ENCODE measurements at regions not wholly inside any gene's neighbourhood (a gene's known extent, or its start where the extent isn't known, plus 50 kb on each side); places are given as distances from the start of the nearest gene placed in this dataset.
"Not testable (repeated sequence)": the region's sequence is repeated elsewhere in the genome, so short reads cannot be mapped to it uniquely, and the experiment has no call there.

- Histone ChIP-seq H3K4me3 (no peak overlapping the region), H3K9me3 (no peaks in the 10 kb centered on the region), H3K27me3 (no peaks in the 10 kb centered on the region), H3K27ac (replicated peaks in 1 of 4) (no peak overlapping the region), H3K36me3 (no peaks in the 10 kb centered on the region), H3K4me1 (peaks cover 0 to 27% (median 18%) of the 10 kb centered on the region in 4 donors)
- WGBS = 79% methylated on average over 6 of the region's 6 CpGs
- no peak for TF ChIP-seq POLR2A (IDR thresholded peaks at IDR 0.05; ENCODE audit: low read depth)
- no peak for TF ChIP-seq POLR2AphosphoS5 (IDR thresholded peaks at IDR 0.05)
- TF ChIP-seq CTCF (IDR thresholded peaks at IDR 0.05) = no peak
- no peak for TF ChIP-seq EP300 (IDR thresholded peaks at IDR 0.05)
- DNase-seq (ENCODE audit: extremely low spot score) = no peak
- intact Hi-C loops (cut with DNase I) = loop anchor here (5.0 kb wide), 3 partner anchors 35 to 720 kb away; no protein-coding TSS in a partner anchor
These were observed 287.1 kb upstream of the G2E3 start for GRCh38 chr14:30271811-30272323.

GRCh38 chr14:30272848-30273832 lies 285.8 kb upstream of the G2E3 start:
- Histone ChIP-seq H3K9me3 (no peaks in the 10 kb centered on the region), H3K36me3 (no peaks in the 10 kb centered on the region), H3K27ac (replicated peaks in 1 of 4) (no peak overlapping the region), H3K27me3 (no peaks in the 10 kb centered on the region), H3K4me3 (no peak overlapping the region), H3K4me1 (peaks cover 0 to 16% (median 15%) of the 10 kb centered on the region in 4 donors)
- intact Hi-C loops (cut with DNase I) = loop anchor here (5.0 kb wide), 3 partner anchors 36 to 721 kb away; no protein-coding TSS in a partner anchor
- no peak for DNase-seq (ENCODE audit: extremely low spot score)
- 83% methylated on average over 14 of the region's 14 CpGs for WGBS
- no peak for TF ChIP-seq POLR2A (IDR thresholded peaks at IDR 0.05; ENCODE audit: low read depth)
- no peak for TF ChIP-seq EP300 (IDR thresholded peaks at IDR 0.05)
- TF ChIP-seq CTCF (IDR thresholded peaks at IDR 0.05) = no peak
- no peak for TF ChIP-seq POLR2AphosphoS5 (IDR thresholded peaks at IDR 0.05)

GRCh38 chr14:30275604-30276003 lies 283.4 kb upstream of the G2E3 start:
- H3K4me1 ChIP-seq = peaks cover 0 to 11% (median 10%) of the 10 kb centered on the region in 4 donors
- no peaks in the 10 kb centered on the region for H3K9me3 ChIP-seq
- H3K36me3 ChIP-seq = no peaks in the 10 kb centered on the region
- H3K27me3 ChIP-seq = no peaks in the 10 kb centered on the region
- intact Hi-C loops (cut with DNase I) = no loop called here
- H3K27ac ChIP-seq (replicated peaks in 1 of 4) = no peak overlapping the region
- TF ChIP-seq POLR2A (IDR thresholded peaks at IDR 0.05; ENCODE audit: low read depth) (no peak), POLR2AphosphoS5 (IDR thresholded peaks at IDR 0.05) (no peak), CTCF (IDR thresholded peaks at IDR 0.05) (no peak), EP300 (IDR thresholded peaks at IDR 0.05) (no peak)
- 93% methylated on average over 3 of the region's 3 CpGs for WGBS
- DNase-seq (ENCODE audit: extremely low spot score) = no peak
- no peak overlapping the region for H3K4me3 ChIP-seq

- Histone ChIP-seq H3K27me3 (no peaks in the 10 kb centered on the region), H3K36me3 (no peaks in the 10 kb centered on the region), H3K4me3 (no peak overlapping the region), H3K27ac (replicated peaks in 1 of 4) (no peak overlapping the region), H3K4me1 (no peaks in the 10 kb centered on the region), H3K9me3 (no peaks in the 10 kb centered on the region)
- DNase-seq (ENCODE audit: extremely low spot score) = no peak
- WGBS = 70% methylated on average over 2 of the region's 2 CpGs
- intact Hi-C loops (cut with DNase I) = no loop called here
- TF ChIP-seq EP300 (IDR thresholded peaks at IDR 0.05) = no peak
- TF ChIP-seq POLR2A (IDR thresholded peaks at IDR 0.05; ENCODE audit: low read depth) = no peak
- no peak for TF ChIP-seq POLR2AphosphoS5 (IDR thresholded peaks at IDR 0.05)
- TF ChIP-seq CTCF (IDR thresholded peaks at IDR 0.05) = no peak
These were observed 281.7 kb upstream of the G2E3 start for GRCh38 chr14:30277268-30277667.

GRCh38 chr14:30278856-30279255 lies 280.1 kb upstream of the G2E3 start:
- H3K4me1 ChIP-seq; intact Hi-C loops (cut with DNase I); H3K36me3 ChIP-seq: not testable (repeated sequence)

More at GRCh38 chr14:30278856-30279255, 280.1 kb upstream of the G2E3 start:
- WGBS = 93% methylated on average over 2 of the region's 2 CpGs
- H3K9me3 ChIP-seq; DNase-seq (ENCODE audit: extremely low spot score); H3K27me3 ChIP-seq; H3K27ac ChIP-seq (replicated peaks in 1 of 4); H3K4me3 ChIP-seq: not testable (repeated sequence)

Data from esophagus muscularis mucosa (tissue), 4 donors.